B cell (primary cell): ENCODE measurements at regions not wholly inside any gene's neighbourhood (a gene's known extent, or its start where the extent isn't known, plus 50 kb on each side); places are given as distances from the start of the nearest gene placed in this dataset.

Experiments
- ATAC-seq: fragments of 200-7000 bp; cut with Tn5 transposase; one replicate; pipeline ENCODE4 v1.10.0; 2021; ENCODE audit warnings: low read depth, mild to moderate bottlenecking, moderate number of reproducible peaks, moderate library complexity
- CTCF ChIA-PET: fragments of 350-600 bp; sonication (Branson Sonifier 250); formaldehyde crosslinking; loops from one replicate; lab custom pipeline; 2021; ENCODE audit warnings: antibody characterized with exemption, inconsistent platforms; lab: Charles Lee
- POLR2A ChIA-PET: fragments of 350-600 bp; sonication (Branson Sonifier 250); formaldehyde crosslinking; loops from one replicate; lab custom pipeline; 2021; ENCODE audit warnings: antibody characterized with exemption; lab: Charles Lee
- DNase-seq: peaks from one replicate; pipeline ENCODE4 v3.0.0; 2013
- H2AFZ ChIP-seq: 2 replicates; pipeline ENCODE4 v1.6.1; 2012; ENCODE audit warnings: mild to moderate bottlenecking, low read depth, low read length; ENCODE audit not compliant: insufficient read depth, poor library complexity, severe bottlenecking
- H3K27ac ChIP-seq, 2 donors: 1 replicate in 1 of 2; 2 replicates in 1 of 2; pipeline ENCODE4 v1.5.1; 2012 to 2013; ENCODE audit warnings: low read length in 2 of 2, mild to moderate bottlenecking in 2 of 2, moderate library complexity in 1 of 2
- H3K27me3 ChIP-seq, 4 experiments: fragments of 200-600 bp in 1 of 4; sonication (generic) in 1 of 4; replicated peaks in 1 of 4; 1 replicate in 2 of 4; 2 replicates in 2 of 4; pipeline versions ENCODE4 v1.6.1 to v1.7.0; 2013 to 2016; ENCODE audit warnings: low read length in 3 of 4, mild to moderate bottlenecking in 2 of 4, mixed read lengths in 1 of 4, moderate library complexity in 1 of 4; ENCODE audit not compliant: insufficient read depth in 4 of 4, control insufficient read depth in 3 of 4; ENCODE audit errors: control extremely low read depth in 1 of 4
- H3K36me3 ChIP-seq, 2 experiments: replicated peaks in 1 of 2; 1 replicate in 1 of 2; 2 replicates in 1 of 2; pipeline versions ENCODE4 v1.6.1 to v1.7.1; 2013; ENCODE audit warnings: low read length in 1 of 2; ENCODE audit not compliant: insufficient read depth in 2 of 2, control insufficient read depth in 1 of 2; ENCODE audit errors: control extremely low read depth in 1 of 2, extremely low read depth in 1 of 2
- H3K4me1 ChIP-seq, 2 donors: fragments of 200-600 bp in 1 of 2; sonication (generic) in 1 of 2; 1 replicate in 1 of 2; 2 replicates in 1 of 2; pipeline versions ENCODE4 v1.5.1 to v1.6.1; 2013 to 2017; ENCODE audit warnings: low read length in 2 of 2; ENCODE audit not compliant: control insufficient read depth in 2 of 2, insufficient read depth in 2 of 2
- H3K4me2 ChIP-seq: replicated peaks from 2 replicates; pipeline ENCODE3; 2012; ENCODE audit warnings: mild to moderate bottlenecking, low read depth, low read length; ENCODE audit not compliant: poor library complexity, severe bottlenecking
- H3K4me3 ChIP-seq, 5 experiments: fragments of 200-600 bp in 1 of 5; sonication (generic) in 1 of 5; 1 replicate in 3 of 5; 2 replicates in 2 of 5; pipeline versions ENCODE4 v1.5.1 to v1.7.0; 2011 to 2016; ENCODE audit warnings: low read length in 4 of 5, mild to moderate bottlenecking in 4 of 5, low read depth in 2 of 5, control low read depth in 1 of 5, moderate library complexity in 1 of 5; ENCODE audit not compliant: insufficient read depth in 1 of 5; ENCODE audit errors: control extremely low read depth in 1 of 5, extremely low read depth in 1 of 5
- H3K79me2 ChIP-seq: fragments of 200-600 bp; sonication (generic); one replicate; pipeline ENCODE4 v1.6.0; 2016; ENCODE audit warnings: low read length; ENCODE audit not compliant: control insufficient read depth, insufficient read depth
- H3K9ac ChIP-seq: fragments of 200-600 bp; sonication (generic); 2 replicates; pipeline ENCODE4 v1.6.1; 2017; ENCODE audit warnings: mild to moderate bottlenecking, low read length, moderate library complexity
- H3K9me3 ChIP-seq, 3 donors: one replicate each; pipeline versions ENCODE4 v1.6.1 to v1.7.1; 2013; ENCODE audit warnings: low read length in 2 of 3; ENCODE audit not compliant: control insufficient read depth in 2 of 3, insufficient read depth in 1 of 3; ENCODE audit errors: control extremely low read depth in 1 of 3
- H4K20me1 ChIP-seq: 2 replicates; pipeline ENCODE4 v1.6.0; 2012; ENCODE audit warnings: mild to moderate bottlenecking, low read length; ENCODE audit not compliant: insufficient read depth, control insufficient read depth, poor library complexity, severe bottlenecking
- H3K27ac Mint-ChIP-seq: one replicate; pipeline ENCODE4 v1.8.0; 2021; ENCODE audit warnings: mixed read lengths
- H3K27me3 Mint-ChIP-seq: one replicate; pipeline ENCODE4 v1.8.0; 2021; ENCODE audit warnings: mixed read lengths
- H3K4me1 Mint-ChIP-seq: one replicate; pipeline ENCODE4 v1.8.0; 2021; ENCODE audit warnings: mixed read lengths
- H3K4me3 Mint-ChIP-seq: one replicate; pipeline ENCODE4 v1.8.0; 2021; ENCODE audit warnings: mixed read lengths
- H3K9me3 Mint-ChIP-seq: one replicate; pipeline ENCODE4 v1.8.0; 2022; ENCODE audit warnings: mixed read lengths; ENCODE audit not compliant: insufficient read depth
- CTCF ChIP-seq: fragments of 200-600 bp; IDR thresholded peaks from one replicate; pipeline ENCODE4 v1.8.0; 2022; ENCODE audit warnings: antibody characterized with exemption, mild to moderate bottlenecking
- EZH2 ChIP-seq: IDR thresholded peaks from 2 replicates; pipeline ENCODE4 v1.6.1; 2012; ENCODE audit warnings: borderline replicate concordance, low read depth, mild to moderate bottlenecking, moderate library complexity, low read length; ENCODE audit not compliant: insufficient read depth, poor library complexity, severe bottlenecking
- WGBS: methylation state at CpG from one replicate; pipeline ENCODE4 v1.1.5; 2013; ENCODE audit warnings: missing lambda C conversion rate; ENCODE audit not compliant: insufficient coverage; 5-methylcytosine and 5-hydroxymethylcytosine counted together
- intact Hi-C: fragments of 100-400 bp; cut with micrococcal nuclease; formaldehyde crosslinking; loops from one replicate; pipeline ENCODE4 v1.10.0; 2022

- 79% methylated on average over 13 of the region's 13 CpGs for WGBS
- intact Hi-C loops: no loop called here
- no peak overlapping the region for H3K4me2 ChIP-seq
- no peak overlapping the region for H3K27ac Mint-ChIP-seq
- no peaks in the 10 kb centered on the region for H3K36me3 ChIP-seq
- H3K4me3 Mint-ChIP-seq: no peak overlapping the region
- ChIA-PET CTCF (no interaction called here), POLR2A (no interaction called here)
- H2AFZ ChIP-seq: no peak overlapping the region
- no peak overlapping the region for H3K4me3 ChIP-seq
- H3K4me1 ChIP-seq: no peaks in the 10 kb centered on the region
- H3K9ac ChIP-seq: no peak overlapping the region
- no peaks in the 10 kb centered on the region for H3K27me3 ChIP-seq
- no peaks in the 10 kb centered on the region for H3K9me3 Mint-ChIP-seq
- no peaks in the 10 kb centered on the region for H3K79me2 ChIP-seq
- H3K9me3 ChIP-seq: peaks cover 0 to 3% (median 0%) of the 10 kb centered on the region in 3 donors
- TF ChIP-seq EZH2: no peak
- peaks cover 6% of the 10 kb centered on the region for H3K27me3 Mint-ChIP-seq
- no peak for DNase-seq
- H3K27ac ChIP-seq: no peak overlapping the region
- H3K4me1 Mint-ChIP-seq: no peaks in the 10 kb centered on the region
- no peaks in the 10 kb centered on the region for H4K20me1 ChIP-seq
- no peak for ATAC-seq
Measured at GRCh38 chr16:86640265-86640843, 62.0 kb downstream of the FOXL1 start.

DNA sequence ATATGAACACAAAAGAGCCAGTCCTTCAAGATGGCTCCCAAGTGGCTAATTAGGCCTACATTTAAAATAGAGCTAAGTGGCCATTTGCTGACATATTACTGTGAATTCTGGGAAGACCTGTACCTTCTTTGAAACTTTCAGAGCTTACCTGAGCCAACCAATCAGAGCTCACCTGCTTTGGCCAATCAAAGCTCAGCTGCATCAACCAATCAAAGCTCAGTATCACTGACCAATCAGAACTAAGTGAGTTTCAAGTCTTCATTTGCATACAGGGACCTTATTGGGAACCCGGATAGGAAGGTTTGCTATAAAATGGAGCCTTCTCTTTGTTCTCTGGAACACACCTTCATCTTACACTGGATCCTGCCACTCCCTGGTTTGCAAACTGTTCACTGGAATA lies 63.7 kb downstream of the FOXL1 start:
- CTCF ChIA-PET: no interaction called here
- Mint-ChIP-seq H3K4me3 (no peak overlapping the region), H3K27ac (no peak overlapping the region), H3K9me3 (no peaks in the 10 kb centered on the region), H3K27me3 (peaks cover 6% of the 10 kb centered on the region), H3K4me1 (no peaks in the 10 kb centered on the region)
- Histone ChIP-seq H3K4me2 (no peak overlapping the region), H3K9me3 (peaks cover 0 to 7% (median 3%) of the 10 kb centered on the region in 3 donors), H3K4me1 (no peaks in the 10 kb centered on the region), H3K27me3 (no peaks in the 10 kb centered on the region), H3K4me3 (no peak overlapping the region), H3K36me3 (no peaks in the 10 kb centered on the region), H3K9ac (no peak overlapping the region), H3K79me2 (no peaks in the 10 kb centered on the region), H2AFZ (no peak overlapping the region), H4K20me1 (no peaks in the 10 kb centered on the region), H3K27ac (no peak overlapping the region)
- DNase-seq (no peak), ATAC-seq (no peak)
- no CpG with 5 or more reads among the region's 1 CpG for WGBS
- POLR2A ChIA-PET: no interaction called here
- TF ChIP-seq CTCF: no peak
- TF ChIP-seq EZH2: no peak
- intact Hi-C loops: no loop called here
